ENCODE measurements at regions not wholly inside any gene's neighbourhood (a gene's known extent, or its start where the extent isn't known, plus 50 kb on each side); places are given as distances from the start of the nearest gene placed in this dataset.

GRCh38 chr7:4550117-4550516, 132.0 kb upstream of the FOXK1 start:
- TF ChIP-seq, protein P1, sequence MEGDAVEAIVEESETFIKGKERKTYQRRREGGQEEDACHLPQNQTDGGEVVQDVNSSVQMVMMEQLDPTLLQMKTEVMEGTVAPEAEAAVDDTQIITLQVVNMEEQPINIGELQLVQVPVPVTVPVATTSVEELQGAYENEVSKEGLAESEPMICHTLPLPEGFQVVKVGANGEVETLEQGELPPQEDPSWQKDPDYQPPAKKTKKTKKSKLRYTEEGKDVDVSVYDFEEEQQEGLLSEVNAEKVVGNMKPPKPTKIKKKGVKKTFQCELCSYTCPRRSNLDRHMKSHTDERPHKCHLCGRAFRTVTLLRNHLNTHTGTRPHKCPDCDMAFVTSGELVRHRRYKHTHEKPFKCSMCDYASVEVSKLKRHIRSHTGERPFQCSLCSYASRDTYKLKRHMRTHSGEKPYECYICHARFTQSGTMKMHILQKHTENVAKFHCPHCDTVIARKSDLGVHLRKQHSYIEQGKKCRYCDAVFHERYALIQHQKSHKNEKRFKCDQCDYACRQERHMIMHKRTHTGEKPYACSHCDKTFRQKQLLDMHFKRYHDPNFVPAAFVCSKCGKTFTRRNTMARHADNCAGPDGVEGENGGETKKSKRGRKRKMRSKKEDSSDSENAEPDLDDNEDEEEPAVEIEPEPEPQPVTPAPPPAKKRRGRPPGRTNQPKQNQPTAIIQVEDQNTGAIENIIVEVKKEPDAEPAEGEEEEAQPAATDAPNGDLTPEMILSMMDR (IDR thresholded peaks at IDR 0.05): no peak
- no peak for TF ChIP-seq ZFX (IDR thresholded peaks at IDR 0.05; ENCODE audit: borderline replicate concordance)

Data from 22Rv1 (cell line).